ENCODE measurements at regions not wholly inside any gene's neighbourhood (a gene's known extent, or its start where the extent isn't known, plus 50 kb on each side); places are given as distances from the start of the nearest gene placed in this dataset.

DNA sequence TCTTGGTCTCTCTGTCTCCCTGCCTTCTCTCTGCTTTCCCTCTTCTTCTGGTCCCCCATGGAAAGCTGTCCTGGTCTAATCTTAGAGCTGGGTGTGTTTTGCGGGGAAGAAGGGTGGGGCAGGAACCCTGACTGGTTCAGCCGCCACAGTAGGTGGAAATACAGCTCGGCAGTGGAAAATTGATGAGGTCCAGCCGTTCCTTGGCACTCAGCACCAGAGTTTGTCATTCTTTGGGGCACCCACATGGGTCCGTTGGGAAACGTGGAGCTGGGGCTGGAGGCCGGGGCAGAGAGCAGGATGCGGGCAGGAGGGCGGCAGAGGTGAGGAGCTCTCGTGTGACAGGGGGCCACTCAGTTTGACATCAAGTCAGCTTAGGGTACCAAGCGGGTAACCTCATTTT, 364.2 kb upstream of the AMELY start:
- POLR2A ChIA-PET = interaction anchor here (0.6 to 1.8 kb wide), 5 partner anchors 8 to 60 kb away, joined by 3 to 15 read pairs (median 3); no protein-coding TSS in a partner anchor
- peaks cover 0 to 49% (median 29%) of the 10 kb centered on the region in 7 donors for H3K4me1 Mint-ChIP-seq

DNA sequence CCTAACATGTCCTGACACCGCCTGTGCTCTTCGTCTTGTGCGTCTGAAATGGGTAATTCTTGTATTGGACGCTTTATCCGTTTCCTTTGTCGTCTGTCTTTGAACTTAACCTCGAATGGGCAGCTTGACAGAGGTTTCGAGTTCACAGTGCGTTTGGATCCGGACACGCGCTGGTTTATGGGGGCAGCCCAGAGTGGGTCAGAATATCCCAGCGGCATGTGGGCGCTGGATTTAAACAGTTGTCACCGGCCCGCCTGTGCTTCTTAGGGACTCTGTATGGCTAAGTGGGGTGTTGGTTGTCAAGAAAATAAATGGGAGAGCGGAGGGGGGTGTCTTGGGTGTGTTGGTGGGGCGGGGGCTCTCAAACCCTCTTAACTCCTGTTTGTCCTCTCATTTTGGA, 363.5 kb upstream of the AMELY start:
- no peak for DNase-seq
- no peaks in the 10 kb centered on the region for H3K36me3 ChIP-seq (ENCODE audit: control insufficient read depth in 2 of 3, insufficient read depth in 3 of 3, low read length in 3 of 3)
- H3K4me3 Mint-ChIP-seq = peak overlapping the region in 5 of 10 donors; percentile 95 to 99 (median 98)
- no peak for ATAC-seq
- intact Hi-C loops (cut with micrococcal nuclease) = loop anchor here (2.0 to 10.0 kb wide), 3 partner anchors 52 to 310 kb away; no protein-coding TSS in a partner anchor
- peaks cover 16 to 20% of the 10 kb centered on the region in 2 donors for H3K4me1 ChIP-seq (ENCODE audit: control insufficient read depth in 2 of 2, insufficient read depth in 2 of 2, low read length in 2 of 2)
- H3K9me3 ChIP-seq (ENCODE audit: control insufficient read depth in 2 of 3, low read length in 3 of 3) = no peaks in the 10 kb centered on the region
- H3K9me3 Mint-ChIP-seq = no peaks in the 10 kb centered on the region
- H3K27ac Mint-ChIP-seq = peak overlapping the region in 5 of 9 donors; percentile 86 to 96 (median 95)
- peaks cover 0 to 44% (median 29%) of the 10 kb centered on the region in 7 donors for H3K4me1 Mint-ChIP-seq
- ChIA-PET CTCF (no interaction called here), POLR2A (interaction anchor here (0.7 to 1.8 kb wide), 4 partner anchors 8 to 15 kb away, joined by 3 to 15 read pairs (median 3); no protein-coding TSS in a partner anchor)
- no peaks in the 10 kb centered on the region for H3K27me3 Mint-ChIP-seq
- H3K27ac ChIP-seq (ENCODE audit: low read depth, low read length) = peak overlapping the region; percentile 60
- H3K36me3 Mint-ChIP-seq = peaks cover 0 to 23% (median 0%) of the 10 kb centered on the region in 5 donors
- H3K4me3 ChIP-seq (ENCODE audit: low read length) = peak overlapping the region; percentile 63
- H3K27me3 ChIP-seq (ENCODE audit: control insufficient read depth in 2 of 2, insufficient read depth in 2 of 2, low read length in 2 of 2) = no peaks in the 10 kb centered on the region

More for the DNA sequence above, 364.2 kb upstream of the AMELY start:
- intact Hi-C loops (cut with micrococcal nuclease) = loop anchor here (2.0 to 10.0 kb wide), 3 partner anchors 51 to 311 kb away; no protein-coding TSS in a partner anchor
- Histone ChIP-seq H3K36me3 (ENCODE audit: control insufficient read depth in 2 of 3, insufficient read depth in 3 of 3, low read length in 3 of 3) (no peaks in the 10 kb centered on the region), H3K27me3 (ENCODE audit: control insufficient read depth in 2 of 2, insufficient read depth in 2 of 2, low read length in 2 of 2) (no peaks in the 10 kb centered on the region), H3K27ac (ENCODE audit: low read depth, low read length) (peak overlapping the region; percentile 60), H3K9me3 (ENCODE audit: control insufficient read depth in 2 of 3, low read length in 3 of 3) (no peaks in the 10 kb centered on the region), H3K4me1 (ENCODE audit: control insufficient read depth in 2 of 2, insufficient read depth in 2 of 2, low read length in 2 of 2) (peaks cover 16 to 20% of the 10 kb centered on the region in 2 donors), H3K4me3 (ENCODE audit: low read length) (peak overlapping the region; percentile 63)
- Mint-ChIP-seq H3K4me3 (peak overlapping the region in 5 of 10 donors; percentile 95 to 99 (median 98)), H3K27ac (peak overlapping the region in 5 of 9 donors; percentile 86 to 96 (median 95)), H3K9me3 (no peaks in the 10 kb centered on the region), H3K36me3 (peaks cover 0 to 23% (median 0%) of the 10 kb centered on the region in 5 donors), H3K27me3 (no peaks in the 10 kb centered on the region)
- ATAC-seq (no peak), DNase-seq (no peak)
- CTCF ChIA-PET = interaction anchor here (0.7 kb wide), 1 partner anchor 176 kb away, joined by 3 read pairs; no protein-coding TSS in a partner anchor

GRCh38 chrY:7274369-7274913, 362.9 kb upstream of the AMELY start:
- no peaks in the 10 kb centered on the region for H3K9me3 Mint-ChIP-seq
- CTCF ChIA-PET = no interaction called here
- POLR2A ChIA-PET = interaction anchor here (1.2 to 1.4 kb wide), 3 partner anchors 9 to 52 kb away, joined by 3 to 9 read pairs (median 5); no protein-coding TSS in a partner anchor
- peak in 1 of 9 donors; percentile 28 for DNase-seq
- intact Hi-C loops (cut with micrococcal nuclease) = loop anchor here (2.0 to 10.0 kb wide), 3 partner anchors 52 to 310 kb away; no protein-coding TSS in a partner anchor
- H3K27me3 Mint-ChIP-seq = no peaks in the 10 kb centered on the region
- peaks cover 14 to 15% of the 10 kb centered on the region in 2 donors for H3K4me1 ChIP-seq (ENCODE audit: control insufficient read depth in 2 of 2, insufficient read depth in 2 of 2, low read length in 2 of 2)
- H3K4me3 Mint-ChIP-seq = peak overlapping the region in 5 of 10 donors; percentile 95 to 99 (median 98)
- H3K4me1 Mint-ChIP-seq = peaks cover 0 to 38% (median 24%) of the 10 kb centered on the region in 7 donors
- peak overlapping the region in 5 of 9 donors; percentile 86 to 96 (median 95) for H3K27ac Mint-ChIP-seq
- H3K27me3 ChIP-seq (ENCODE audit: control insufficient read depth in 2 of 2, insufficient read depth in 2 of 2, low read length in 2 of 2) = no peaks in the 10 kb centered on the region
- no peaks in the 10 kb centered on the region for H3K9me3 ChIP-seq (ENCODE audit: control insufficient read depth in 2 of 3, low read length in 3 of 3)
- ATAC-seq = no peak
- peak overlapping the region; percentile 63 for H3K4me3 ChIP-seq (ENCODE audit: low read length)
- peaks cover 0 to 22% (median 0%) of the 10 kb centered on the region in 5 donors for H3K36me3 Mint-ChIP-seq
- H3K36me3 ChIP-seq (ENCODE audit: control insufficient read depth in 2 of 3, insufficient read depth in 3 of 3, low read length in 3 of 3) = no peaks in the 10 kb centered on the region
- peak overlapping the region; percentile 60 for H3K27ac ChIP-seq (ENCODE audit: low read depth, low read length)

DNA sequence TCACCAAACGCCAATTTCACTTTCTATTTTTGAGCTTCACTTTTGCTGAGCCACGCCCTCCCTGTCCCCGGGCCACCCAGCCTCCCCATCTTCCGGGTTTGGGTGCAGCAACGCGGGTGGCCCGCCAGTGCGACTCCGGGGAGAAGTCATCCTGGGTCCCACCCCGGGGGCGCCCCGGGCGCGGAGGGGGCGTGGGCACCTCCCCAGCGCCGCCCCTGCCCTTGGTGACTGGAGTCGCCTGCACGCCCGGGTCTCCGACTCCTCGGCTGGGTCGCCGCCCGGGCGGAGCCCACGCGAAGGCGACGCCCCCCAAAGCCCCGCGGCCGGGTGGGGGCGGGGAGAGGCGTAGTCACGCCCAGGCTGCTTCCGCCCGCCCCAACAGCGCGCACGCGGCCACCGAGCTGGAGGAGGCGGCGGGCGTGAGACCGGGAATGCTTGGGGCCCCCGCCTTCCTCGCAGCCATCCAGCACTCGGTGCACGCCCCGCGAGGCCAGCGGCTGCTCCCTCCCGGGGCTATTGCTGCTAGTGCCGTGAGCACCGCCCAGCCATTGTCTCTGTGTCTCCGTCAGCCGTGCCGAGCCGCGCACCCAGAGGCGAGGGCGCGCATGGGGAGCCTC, 362.1 kb upstream of the AMELY start:
- ChIA-PET POLR2A (interaction anchor here (1.0 to 2.0 kb wide), 7 partner anchors 9 to 146 kb away, joined by 4 to 12 read pairs (median 9); no protein-coding TSS in a partner anchor), CTCF (interaction anchor here (0.6 to 1.5 kb wide), 7 partner anchors 17 to 173 kb away, joined by 3 to 9 read pairs (median 3); no protein-coding TSS in a partner anchor)
- DNase-seq (peak in 4 of 9 donors; percentile 76 to 93 (median 87)), ATAC-seq (peak; percentile 93)
- Mint-ChIP-seq H3K4me1 (peaks cover 0 to 31% (median 18%) of the 10 kb centered on the region in 7 donors), H3K27me3 (no peaks in the 10 kb centered on the region), H3K9me3 (no peaks in the 10 kb centered on the region), H3K4me3 (peak overlapping the region in 5 of 10 donors; percentile 93 to 99 (median 94)), H3K36me3 (peaks cover 0 to 21% (median 0%) of the 10 kb centered on the region in 5 donors), H3K27ac (peak overlapping the region in 5 of 9 donors; percentile 86 to 98 (median 96))
- peak overlapping the region; percentile 85 for H3K4me3 ChIP-seq (ENCODE audit: low read length)
- no peaks in the 10 kb centered on the region for H3K27me3 ChIP-seq (ENCODE audit: control insufficient read depth in 2 of 2, insufficient read depth in 2 of 2, low read length in 2 of 2)
- peaks cover 6 to 12% of the 10 kb centered on the region in 2 donors for H3K4me1 ChIP-seq (ENCODE audit: control insufficient read depth in 2 of 2, insufficient read depth in 2 of 2, low read length in 2 of 2)
- H3K9me3 ChIP-seq (ENCODE audit: control insufficient read depth in 2 of 3, low read length in 3 of 3) = no peaks in the 10 kb centered on the region
- no peaks in the 10 kb centered on the region for H3K36me3 ChIP-seq (ENCODE audit: control insufficient read depth in 2 of 3, insufficient read depth in 3 of 3, low read length in 3 of 3)
- intact Hi-C loops (cut with micrococcal nuclease) = loop anchor here (1.0 to 10.0 kb wide), 8 partner anchors 10 to 309 kb away; no protein-coding TSS in a partner anchor
- H3K27ac ChIP-seq (ENCODE audit: low read depth, low read length) = peak overlapping the region; percentile 73

- H3K4me1 ChIP-seq (ENCODE audit: control insufficient read depth in 2 of 2, insufficient read depth in 2 of 2, low read length in 2 of 2) = peaks cover 4 to 5% of the 10 kb centered on the region in 2 donors
- DNase-seq = peak in 3 of 9 donors; percentile 17 to 53 (median 40)
- H3K27ac ChIP-seq (ENCODE audit: low read depth, low read length) = peak overlapping the region; percentile 73
- no peaks in the 10 kb centered on the region for H3K27me3 ChIP-seq (ENCODE audit: control insufficient read depth in 2 of 2, insufficient read depth in 2 of 2, low read length in 2 of 2)
- ChIA-PET CTCF (interaction anchor here (0.6 to 1.5 kb wide), 6 partner anchors 47 to 172 kb away, joined by 3 to 5 read pairs (median 3); no protein-coding TSS in a partner anchor), POLR2A (interaction anchor here (1.0 to 2.0 kb wide), 8 partner anchors 10 to 145 kb away, joined by 4 to 12 read pairs (median 8); no protein-coding TSS in a partner anchor)
- peak overlapping the region in 5 of 10 donors; percentile 93 to 99 (median 94) for H3K4me3 Mint-ChIP-seq
- H3K27ac Mint-ChIP-seq = peak overlapping the region in 5 of 9 donors; percentile 15 to 98 (median 96)
- intact Hi-C loops (cut with micrococcal nuclease) = loop anchor here (1.0 to 10.0 kb wide), 8 partner anchors 11 to 308 kb away; no protein-coding TSS in a partner anchor
- no peaks in the 10 kb centered on the region for H3K36me3 ChIP-seq (ENCODE audit: control insufficient read depth in 2 of 3, insufficient read depth in 3 of 3, low read length in 3 of 3)
- H3K9me3 ChIP-seq (ENCODE audit: control insufficient read depth in 2 of 3, low read length in 3 of 3) = no peaks in the 10 kb centered on the region
- ATAC-seq = peak; percentile 13
- no peaks in the 10 kb centered on the region for H3K27me3 Mint-ChIP-seq
- peak overlapping the region; percentile 85 for H3K4me3 ChIP-seq (ENCODE audit: low read length)
- H3K4me1 Mint-ChIP-seq = peaks cover 0 to 25% (median 17%) of the 10 kb centered on the region in 7 donors
- no peaks in the 10 kb centered on the region for H3K9me3 Mint-ChIP-seq
- H3K36me3 Mint-ChIP-seq = peaks cover 0 to 20% (median 0%) of the 10 kb centered on the region in 5 donors
Observed at GRCh38 chrY:7272556-7273195, 361.1 kb upstream of the AMELY start.

DNA sequence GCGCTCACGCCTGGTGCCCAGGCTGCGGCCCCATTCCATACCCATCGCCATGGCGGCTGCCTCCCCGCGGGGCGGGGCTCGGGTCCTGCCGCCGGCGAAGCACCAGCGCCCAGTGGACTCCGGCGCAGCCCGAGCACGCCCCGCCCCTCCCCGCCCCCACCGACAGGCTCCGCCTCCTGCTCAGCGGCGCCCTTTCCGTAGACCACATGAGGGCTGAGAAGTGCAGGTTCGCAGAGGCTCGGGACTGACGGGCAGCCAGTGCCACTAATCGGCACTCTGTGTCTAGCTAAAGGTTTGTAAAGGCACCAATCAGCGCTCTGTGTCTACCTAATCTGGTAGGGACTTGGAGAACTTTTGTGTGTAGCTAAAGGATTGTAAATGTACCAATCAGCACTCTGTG, 352.2 kb upstream of the AMELY start:
- no peaks in the 10 kb centered on the region for H3K27me3 ChIP-seq (ENCODE audit: control insufficient read depth in 2 of 2, insufficient read depth in 2 of 2, low read length in 2 of 2)
- Mint-ChIP-seq H3K9me3 (no peaks in the 10 kb centered on the region), H3K27ac (no peak overlapping the region), H3K4me1 (peaks cover 0 to 15% (median 0%) of the 10 kb centered on the region in 7 donors), H3K27me3 (peaks cover 0 to 2% (median 0%) of the 10 kb centered on the region in 5 donors), H3K36me3 (no peaks in the 10 kb centered on the region), H3K4me3 (no peak overlapping the region)
- H3K27ac ChIP-seq (ENCODE audit: low read depth, low read length) = no peak overlapping the region
- ChIA-PET POLR2A (no interaction called here), CTCF (no interaction called here)
- ATAC-seq = peak; percentile 42
- no peak for DNase-seq
- no peaks in the 10 kb centered on the region for H3K9me3 ChIP-seq (ENCODE audit: control insufficient read depth in 2 of 3, low read length in 3 of 3)
- H3K4me3 ChIP-seq (ENCODE audit: low read length) = no peak overlapping the region
- intact Hi-C loops (cut with micrococcal nuclease) = no loop called here
- H3K36me3 ChIP-seq (ENCODE audit: control insufficient read depth in 2 of 3, insufficient read depth in 3 of 3, low read length in 3 of 3) = no peaks in the 10 kb centered on the region
- no peaks in the 10 kb centered on the region for H3K4me1 ChIP-seq (ENCODE audit: control insufficient read depth in 2 of 2, insufficient read depth in 2 of 2, low read length in 2 of 2)
